Stimulated activated CD8-positive, alpha-beta memory T cell treated with anti-CD3 and anti-CD28 coated beads, Interleukin-12 subunit alpha, Interleukin-12 subunit beta, amount 100 ng/mL, for 24 hours (primary cell): ENCODE measurements at regions not wholly inside any gene's neighbourhood (a gene's known extent, or its start where the extent isn't known, plus 50 kb on each side); places are given as distances from the start of the nearest gene placed in this dataset.

ENCODE experiments used
- DNase-seq: peaks from one replicate; pipeline ENCODE4 v3.0.0-alpha.2; 2020; ENCODE audit errors: extremely low read depth

GRCh38 chrX:38887222-38887621, 86.0 kb downstream of the MID1IP1 start:
- no peak for DNase-seq

- DNase-seq = no peak
These were observed 89.1 kb downstream of the MID1IP1 start for GRCh38 chrX:38890326-38890725.

GRCh38 chrX:38890963-38891362, 89.7 kb downstream of the MID1IP1 start:
- no peak for DNase-seq

- no peak for DNase-seq
These were observed 90.6 kb downstream of the MID1IP1 start for GRCh38 chrX:38891641-38892413.

- no peak for DNase-seq
These were observed 92.2 kb downstream of the MID1IP1 start for GRCh38 chrX:38893441-38893840.

- DNase-seq = no peak
These were observed 94.5 kb downstream of the MID1IP1 start for GRCh38 chrX:38895775-38896174.

- DNase-seq = no peak
These were observed 95.6 kb downstream of the MID1IP1 start for GRCh38 chrX:38896724-38897298.

GRCh38 chrX:38898261-38898660, 97.0 kb downstream of the MID1IP1 start:
- DNase-seq = no peak

- DNase-seq = no peak
These were observed 98.4 kb downstream of the MID1IP1 start for GRCh38 chrX:38899650-38900049.

- DNase-seq = no peak
These were observed 99.5 kb downstream of the MID1IP1 start for GRCh38 chrX:38900719-38901118.

GRCh38 chrX:38902972-38903492, 101.8 kb downstream of the MID1IP1 start:
- DNase-seq = no peak

- DNase-seq = no peak
These were observed 115.5 kb downstream of the MID1IP1 start for GRCh38 chrX:38916801-38917200.

- no peak for DNase-seq
These were observed 116.7 kb downstream of the MID1IP1 start for GRCh38 chrX:38917954-38918353.

GRCh38 chrX:38919202-38919601, 117.9 kb downstream of the MID1IP1 start:
- DNase-seq = no peak

- no peak for DNase-seq
These were observed 118.7 kb downstream of the MID1IP1 start for GRCh38 chrX:38919853-38920528.

- DNase-seq = no peak
These were observed 122.3 kb downstream of the MID1IP1 start for GRCh38 chrX:38923451-38923969.

- DNase-seq = no peak
These were observed 126.3 kb downstream of the MID1IP1 start for GRCh38 chrX:38927592-38927991.

- DNase-seq = no peak
These were observed 128.7 kb downstream of the MID1IP1 start for GRCh38 chrX:38929966-38930421.

- DNase-seq = no peak
These were observed 129.2 kb downstream of the MID1IP1 start for GRCh38 chrX:38930474-38930873.

- DNase-seq = no peak
These were observed 134.3 kb downstream of the MID1IP1 start for GRCh38 chrX:38935561-38935960.

GRCh38 chrX:38937400-38937799, 136.1 kb downstream of the MID1IP1 start:
- DNase-seq = no peak

GRCh38 chrX:38937926-38938325, 136.7 kb downstream of the MID1IP1 start:
- no peak for DNase-seq
